ENCODE measurements at regions not wholly inside any gene's neighbourhood (a gene's known extent, or its start where the extent isn't known, plus 50 kb on each side); places are given as distances from the start of the nearest gene placed in this dataset.

- TF ChIP-seq, protein P1, sequence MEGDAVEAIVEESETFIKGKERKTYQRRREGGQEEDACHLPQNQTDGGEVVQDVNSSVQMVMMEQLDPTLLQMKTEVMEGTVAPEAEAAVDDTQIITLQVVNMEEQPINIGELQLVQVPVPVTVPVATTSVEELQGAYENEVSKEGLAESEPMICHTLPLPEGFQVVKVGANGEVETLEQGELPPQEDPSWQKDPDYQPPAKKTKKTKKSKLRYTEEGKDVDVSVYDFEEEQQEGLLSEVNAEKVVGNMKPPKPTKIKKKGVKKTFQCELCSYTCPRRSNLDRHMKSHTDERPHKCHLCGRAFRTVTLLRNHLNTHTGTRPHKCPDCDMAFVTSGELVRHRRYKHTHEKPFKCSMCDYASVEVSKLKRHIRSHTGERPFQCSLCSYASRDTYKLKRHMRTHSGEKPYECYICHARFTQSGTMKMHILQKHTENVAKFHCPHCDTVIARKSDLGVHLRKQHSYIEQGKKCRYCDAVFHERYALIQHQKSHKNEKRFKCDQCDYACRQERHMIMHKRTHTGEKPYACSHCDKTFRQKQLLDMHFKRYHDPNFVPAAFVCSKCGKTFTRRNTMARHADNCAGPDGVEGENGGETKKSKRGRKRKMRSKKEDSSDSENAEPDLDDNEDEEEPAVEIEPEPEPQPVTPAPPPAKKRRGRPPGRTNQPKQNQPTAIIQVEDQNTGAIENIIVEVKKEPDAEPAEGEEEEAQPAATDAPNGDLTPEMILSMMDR (IDR thresholded peaks at IDR 0.05; ENCODE audit: extremely low read depth, missing control alignments), result no peak
- DNase-seq (ENCODE audit: low spot score), result no peak
Measured at GRCh38 chr5:68161156-68161555, 54.4 kb upstream of the PIK3R1 start.

- no peak for DNase-seq (ENCODE audit: low spot score)
- TF ChIP-seq, protein P1 (IDR thresholded peaks at IDR 0.05; ENCODE audit: extremely low read depth, missing control alignments), result no peak
Measured at GRCh38 chr5:68159224-68159951, 56.2 kb upstream of the PIK3R1 start.

GRCh38 chr5:68155940-68156339, 59.6 kb upstream of the PIK3R1 start:
- DNase-seq (ENCODE audit: low spot score), result no peak
- TF ChIP-seq, protein P1 (IDR thresholded peaks at IDR 0.05; ENCODE audit: extremely low read depth, missing control alignments), result no peak

- DNase-seq (ENCODE audit: low spot score), result no peak
- TF ChIP-seq, protein P1 (IDR thresholded peaks at IDR 0.05; ENCODE audit: extremely low read depth, missing control alignments), result no peak
Measured at GRCh38 chr5:68154119-68154857, 61.3 kb upstream of the PIK3R1 start.

DNA sequence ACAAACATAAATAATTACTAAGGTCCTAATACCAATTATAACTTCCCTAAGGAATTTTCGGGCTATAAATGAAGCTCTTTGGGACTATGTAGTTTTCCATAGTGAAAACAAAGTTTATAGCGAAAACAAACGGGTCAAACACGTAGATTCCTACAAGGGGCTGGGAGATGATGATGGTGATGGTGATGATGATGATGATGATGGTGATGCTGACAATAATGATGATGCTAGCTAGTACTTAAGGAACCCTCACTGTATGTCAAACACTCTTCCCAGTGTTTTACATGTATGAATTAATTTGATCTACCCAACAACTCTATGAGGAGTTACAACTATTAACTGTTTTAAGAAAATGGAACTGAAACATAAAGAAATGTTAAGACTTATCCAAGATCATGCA, 63.7 kb upstream of the PIK3R1 start:
- no peak for DNase-seq (ENCODE audit: low spot score)
- TF ChIP-seq, protein P1 (IDR thresholded peaks at IDR 0.05; ENCODE audit: extremely low read depth, missing control alignments), result no peak

- DNase-seq (ENCODE audit: low spot score), result peak; percentile 11
- TF ChIP-seq, protein P1 (IDR thresholded peaks at IDR 0.05; ENCODE audit: extremely low read depth, missing control alignments), result no peak
Measured at GRCh38 chr5:68149189-68149588, 66.4 kb upstream of the PIK3R1 start.

DNA sequence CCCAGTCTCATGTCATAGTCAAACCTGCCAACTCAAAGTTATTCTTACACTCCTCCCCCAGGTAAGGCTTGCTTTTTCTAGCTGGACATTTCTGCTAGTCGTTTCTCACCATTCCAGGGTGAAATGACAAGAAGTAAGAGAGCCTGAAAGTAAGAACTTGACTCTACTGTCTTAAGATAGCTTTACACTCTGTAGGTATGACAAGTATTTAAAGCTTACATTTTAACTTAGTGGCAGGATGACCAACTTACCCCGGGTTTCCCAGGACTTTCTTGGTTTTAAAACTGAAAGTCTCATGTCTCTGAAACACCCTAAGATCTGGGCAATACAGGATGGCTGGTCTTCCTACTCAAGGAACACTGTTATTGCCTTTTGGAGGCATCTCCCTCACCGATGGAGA, 67.5 kb upstream of the PIK3R1 start:
- no peak for DNase-seq (ENCODE audit: low spot score)

More for the DNA sequence above, 67.5 kb upstream of the PIK3R1 start:
- TF ChIP-seq, protein P1 (IDR thresholded peaks at IDR 0.05; ENCODE audit: extremely low read depth, missing control alignments), result no peak

Data from GM20000 (cell line).